ENCODE measurements at regions not wholly inside any gene's neighbourhood (a gene's known extent, or its start where the extent isn't known, plus 50 kb on each side); places are given as distances from the start of the nearest gene placed in this dataset.

GRCh38 chr3:34283751-34284150, 485.3 kb downstream of the PDCD6IP start (continued):
- TF ChIP-seq E2F8 (IDR thresholded peaks at IDR 0.05; ENCODE audit: low read depth, partially characterized antibody) (no peak), SPI1 (IDR thresholded peaks at IDR 0.05; ENCODE audit: borderline replicate concordance, insufficient read depth, low read depth, low read length) (no peak), SMAD1 (IDR thresholded peaks at IDR 0.05; ENCODE audit: low read depth, partially characterized antibody) (no peak)
- TF ChIP-seq, protein P1, sequence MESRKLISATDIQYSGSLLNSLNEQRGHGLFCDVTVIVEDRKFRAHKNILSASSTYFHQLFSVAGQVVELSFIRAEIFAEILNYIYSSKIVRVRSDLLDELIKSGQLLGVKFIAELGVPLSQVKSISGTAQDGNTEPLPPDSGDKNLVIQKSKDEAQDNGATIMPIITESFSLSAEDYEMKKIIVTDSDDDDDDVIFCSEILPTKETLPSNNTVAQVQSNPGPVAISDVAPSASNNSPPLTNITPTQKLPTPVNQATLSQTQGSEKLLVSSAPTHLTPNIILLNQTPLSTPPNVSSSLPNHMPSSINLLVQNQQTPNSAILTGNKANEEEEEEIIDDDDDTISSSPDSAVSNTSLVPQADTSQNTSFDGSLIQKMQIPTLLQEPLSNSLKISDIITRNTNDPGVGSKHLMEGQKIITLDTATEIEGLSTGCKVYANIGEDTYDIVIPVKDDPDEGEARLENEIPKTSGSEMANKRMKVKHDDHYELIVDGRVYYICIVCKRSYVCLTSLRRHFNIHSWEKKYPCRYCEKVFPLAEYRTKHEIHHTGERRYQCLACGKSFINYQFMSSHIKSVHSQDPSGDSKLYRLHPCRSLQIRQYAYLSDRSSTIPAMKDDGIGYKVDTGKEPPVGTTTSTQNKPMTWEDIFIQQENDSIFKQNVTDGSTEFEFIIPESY (IDR thresholded peaks at IDR 0.05), result no peak

DNA sequence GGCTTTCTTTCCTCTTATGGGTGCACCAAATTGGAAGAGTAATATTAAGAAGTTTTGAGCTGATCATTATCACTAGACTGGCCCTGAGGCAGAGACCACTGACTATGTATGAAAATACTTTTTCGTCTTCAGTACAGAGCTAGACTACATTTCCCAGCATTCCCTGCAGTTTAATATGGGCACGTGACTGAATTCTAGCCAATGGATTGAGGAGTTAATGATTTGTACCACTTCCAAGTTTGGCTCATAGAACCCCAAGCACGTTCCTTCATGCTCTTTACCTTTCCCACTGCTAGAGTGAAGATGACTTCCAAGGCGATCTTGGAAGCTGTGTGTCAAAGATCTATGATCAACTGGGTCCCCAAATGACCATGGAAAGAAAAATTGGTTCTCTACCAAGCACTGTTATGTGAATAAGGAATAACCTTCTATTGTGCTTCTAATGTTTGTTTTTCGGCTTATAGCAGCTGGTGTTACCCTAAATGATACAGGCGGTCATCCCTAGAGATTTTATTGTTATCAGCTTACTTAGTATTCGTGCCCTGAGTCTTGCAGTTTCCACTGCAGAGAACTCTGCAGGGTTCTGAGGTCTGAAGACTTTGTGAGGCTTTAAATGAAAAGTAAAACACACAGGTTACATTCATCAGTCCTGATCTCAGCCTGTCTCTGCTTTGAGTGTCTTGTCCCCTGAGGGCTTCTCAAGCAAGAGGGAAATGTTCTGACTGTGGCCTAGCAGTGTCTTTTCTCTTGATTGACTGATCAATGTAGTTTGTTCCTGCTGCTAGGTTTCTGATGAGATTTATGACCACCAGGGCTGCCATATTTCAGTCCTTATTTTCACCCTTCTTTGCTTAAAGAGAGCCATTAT, 486.8 kb downstream of the PDCD6IP start:
- ChIA-PET CTCF (interaction anchor here (1.0 to 1.5 kb wide), 2 partner anchors 25 to 402 kb away, joined by 3 read pairs; no protein-coding TSS in a partner anchor), POLR2A (no interaction called here), RAD21 (ENCODE audit: unreplicated experiment) (no interaction called here), SMC1A (ENCODE audit: uncharacterized antibody, unreplicated experiment) (no interaction called here)
- no peak for DNase-seq (ENCODE audit: low read depth, low spot score)
- H2AFZ ChIP-seq (ENCODE audit: control insufficient read depth, low read depth, low read length), result no peak overlapping the region
- H3K4me3 ChIP-seq, result no peak overlapping the region
- H4K20me1 ChIP-seq (ENCODE audit: control insufficient read depth, insufficient read depth), result no peaks in the 10 kb centered on the region
- intact Hi-C loops (cut with micrococcal nuclease; ENCODE audit: unreplicated experiment), result no loop called here
- no peaks in the 10 kb centered on the region for H3K36me3 ChIP-seq (ENCODE audit: control insufficient read depth in 2 of 2, insufficient read depth in 2 of 2, low read length in 1 of 2)
- 35% methylated on average over 7 of the region's 7 CpGs for WGBS (ENCODE audit: insufficient coverage, insufficient replicate concordance, low lambda C conversion rate, missing lambda C conversion rate)
- no peaks in the 10 kb centered on the region for H3K27me3 ChIP-seq (replicated peaks in 1 of 2; ENCODE audit: control insufficient read depth in 2 of 2, insufficient read depth in 2 of 2, low read length in 1 of 2)
- no peaks in the 10 kb centered on the region for H3K79me2 ChIP-seq (ENCODE audit: control insufficient read depth, insufficient read depth, low read length)
- H3K4me1 ChIP-seq (ENCODE audit: control insufficient read depth, insufficient read depth, low read length), result no peaks in the 10 kb centered on the region
- no peak for FAIRE-seq
- in situ Hi-C loops (cut with MboI), result no loop called here
- H3K9ac ChIP-seq (ENCODE audit: control insufficient read depth, insufficient read depth, low read length), result no peak overlapping the region
- H3K27ac ChIP-seq (ENCODE audit: control insufficient read depth, insufficient read depth), result no peak overlapping the region
- ATAC-seq, result no peak
- H3K4me2 ChIP-seq (ENCODE audit: control insufficient read depth, insufficient read depth), result no peak overlapping the region
- BruUV-seq (replicated peaks), result no TSS peak
- no peaks in the 10 kb centered on the region for H3K9me3 ChIP-seq (replicated peaks; ENCODE audit: control insufficient read depth, insufficient read depth, low read length)
- TF ChIP-seq RAD51 (IDR thresholded peaks at IDR 0.05), result peak; percentile 56
- TF ChIP-seq BHLHE40 (IDR thresholded peaks at IDR 0.05; ENCODE audit: borderline replicate concordance in 1 of 2, low read depth in 2 of 2, low read length in 1 of 2), result peak in 1 of 2 experiments; percentile 41; a peak in 1 of 4 replicates
- no peak for TF ChIP-seq CHD2 (IDR thresholded peaks at IDR 0.05; ENCODE audit: borderline replicate concordance, low read depth, low read length)
- TF ChIP-seq HCFC1 (IDR thresholded peaks at IDR 0.05; ENCODE audit: low read length), result 0 out of 2 replicates have a peak, but pooled peaks have one; percentile 21
- TF ChIP-seq CREM (IDR thresholded peaks at IDR 0.05; ENCODE audit: low read depth), result no peak
- TF ChIP-seq MEF2B (IDR thresholded peaks at IDR 0.05; ENCODE audit: partially characterized antibody, poor library complexity, severe bottlenecking), result peak; percentile 28
- TF ChIP-seq, protein P2, sequence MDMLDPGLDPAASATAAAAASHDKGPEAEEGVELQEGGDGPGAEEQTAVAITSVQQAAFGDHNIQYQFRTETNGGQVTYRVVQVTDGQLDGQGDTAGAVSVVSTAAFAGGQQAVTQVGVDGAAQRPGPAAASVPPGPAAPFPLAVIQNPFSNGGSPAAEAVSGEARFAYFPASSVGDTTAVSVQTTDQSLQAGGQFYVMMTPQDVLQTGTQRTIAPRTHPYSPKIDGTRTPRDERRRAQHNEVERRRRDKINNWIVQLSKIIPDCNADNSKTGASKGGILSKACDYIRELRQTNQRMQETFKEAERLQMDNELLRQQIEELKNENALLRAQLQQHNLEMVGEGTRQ (IDR thresholded peaks at IDR 0.05; ENCODE audit: borderline replicate concordance, low read depth, low read length), result peak; percentile 18; the same call in 1 of the 2 replicates
- TF ChIP-seq ATF3 (IDR thresholded peaks at IDR 0.05; ENCODE audit: borderline replicate concordance, extremely low read depth, low read depth, low read length), result 0 out of 2 replicates have a peak, but pooled peaks have one; percentile 37
- TF ChIP-seq, protein P3, sequence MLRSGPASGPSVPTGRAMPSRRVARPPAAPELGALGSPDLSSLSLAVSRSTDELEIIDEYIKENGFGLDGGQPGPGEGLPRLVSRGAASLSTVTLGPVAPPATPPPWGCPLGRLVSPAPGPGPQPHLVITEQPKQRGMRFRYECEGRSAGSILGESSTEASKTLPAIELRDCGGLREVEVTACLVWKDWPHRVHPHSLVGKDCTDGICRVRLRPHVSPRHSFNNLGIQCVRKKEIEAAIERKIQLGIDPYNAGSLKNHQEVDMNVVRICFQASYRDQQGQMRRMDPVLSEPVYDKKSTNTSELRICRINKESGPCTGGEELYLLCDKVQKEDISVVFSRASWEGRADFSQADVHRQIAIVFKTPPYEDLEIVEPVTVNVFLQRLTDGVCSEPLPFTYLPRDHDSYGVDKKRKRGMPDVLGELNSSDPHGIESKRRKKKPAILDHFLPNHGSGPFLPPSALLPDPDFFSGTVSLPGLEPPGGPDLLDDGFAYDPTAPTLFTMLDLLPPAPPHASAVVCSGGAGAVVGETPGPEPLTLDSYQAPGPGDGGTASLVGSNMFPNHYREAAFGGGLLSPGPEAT (IDR thresholded peaks at IDR 0.05; ENCODE audit: low read depth), result no peak
